Muscle layer of duodenum (tissue), 2 donors: ENCODE measurements at regions not wholly inside any gene's neighbourhood (a gene's known extent, or its start where the extent isn't known, plus 50 kb on each side); places are given as distances from the start of the nearest gene placed in this dataset.

Experiments
- H3K27ac ChIP-seq: one replicate; pipeline ENCODE4 v1.7.0; 2013; ENCODE audit warnings: mild to moderate bottlenecking, low read length
- H3K27me3 ChIP-seq: one replicate; pipeline ENCODE4 v1.7.0; 2013; ENCODE audit warnings: low read depth, mild to moderate bottlenecking, control low read depth, low read length
- H3K36me3 ChIP-seq, 2 donors: one replicate each; pipeline ENCODE4 v1.7.0; 2013; ENCODE audit warnings: low read length in 2 of 2, control low read depth in 1 of 2, mild to moderate bottlenecking in 1 of 2; ENCODE audit not compliant: insufficient read depth in 2 of 2, control insufficient read depth in 1 of 2
- H3K4me1 ChIP-seq, 2 donors: one replicate each; pipeline ENCODE4 v1.7.0; 2013; ENCODE audit warnings: low read length in 2 of 2, mild to moderate bottlenecking in 2 of 2, control low read depth in 1 of 2, moderate library complexity in 1 of 2; ENCODE audit not compliant: insufficient read depth in 2 of 2, control insufficient read depth in 1 of 2
- H3K4me3 ChIP-seq, 2 donors: one replicate each; pipeline ENCODE4 v1.7.0; 2013; ENCODE audit warnings: low read length in 2 of 2, low read depth in 1 of 2, mild to moderate bottlenecking in 1 of 2
- H3K9me3 ChIP-seq, 2 donors: one replicate each; pipeline ENCODE4 v1.7.0; 2013; ENCODE audit warnings: low read length in 2 of 2, control low read depth in 1 of 2, mild to moderate bottlenecking in 1 of 2; ENCODE audit not compliant: control insufficient read depth in 1 of 2
- donor health status: healthy.

DNA sequence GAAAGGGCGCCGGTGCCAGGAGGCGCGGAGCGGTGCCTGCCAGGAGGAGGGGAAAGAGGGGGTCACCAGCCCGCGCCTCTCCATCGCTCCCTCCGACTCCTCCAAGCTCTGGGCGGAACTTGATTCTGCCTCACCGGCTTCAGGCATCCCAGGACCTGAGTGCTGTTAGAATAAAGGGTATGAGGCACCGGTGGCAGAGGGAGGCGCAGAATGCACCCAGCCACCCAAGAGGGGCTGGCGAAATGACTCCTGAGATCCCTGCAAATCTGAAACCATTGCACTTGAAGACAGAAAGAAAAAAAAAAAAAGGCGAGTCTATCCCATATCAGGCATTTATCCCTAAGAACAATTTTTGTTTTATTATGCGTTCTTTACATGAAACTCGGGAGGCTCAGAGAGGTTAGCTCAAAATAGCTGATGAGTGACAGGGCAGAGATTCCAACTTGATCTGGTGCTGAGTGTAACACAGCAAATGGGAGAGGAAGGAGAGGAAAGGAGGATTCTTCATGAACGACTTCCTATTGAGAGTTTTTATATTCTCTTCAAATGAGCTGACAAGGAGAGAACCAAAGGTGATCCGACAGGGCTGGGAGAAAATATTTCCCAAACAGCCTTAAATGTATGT is 157.0 kb upstream of the FRMD4B start:
- no peaks in the 10 kb centered on the region for H3K9me3 ChIP-seq
- no peak overlapping the region for H3K27ac ChIP-seq
- peaks cover 5% of the 10 kb centered on the region for H3K27me3 ChIP-seq
- H3K36me3 ChIP-seq: no peaks in the 10 kb centered on the region
- H3K4me3 ChIP-seq: peak overlapping the region; percentile 48 to 62
- peaks cover 0 to 20% of the 10 kb centered on the region in 2 donors for H3K4me1 ChIP-seq

DNA sequence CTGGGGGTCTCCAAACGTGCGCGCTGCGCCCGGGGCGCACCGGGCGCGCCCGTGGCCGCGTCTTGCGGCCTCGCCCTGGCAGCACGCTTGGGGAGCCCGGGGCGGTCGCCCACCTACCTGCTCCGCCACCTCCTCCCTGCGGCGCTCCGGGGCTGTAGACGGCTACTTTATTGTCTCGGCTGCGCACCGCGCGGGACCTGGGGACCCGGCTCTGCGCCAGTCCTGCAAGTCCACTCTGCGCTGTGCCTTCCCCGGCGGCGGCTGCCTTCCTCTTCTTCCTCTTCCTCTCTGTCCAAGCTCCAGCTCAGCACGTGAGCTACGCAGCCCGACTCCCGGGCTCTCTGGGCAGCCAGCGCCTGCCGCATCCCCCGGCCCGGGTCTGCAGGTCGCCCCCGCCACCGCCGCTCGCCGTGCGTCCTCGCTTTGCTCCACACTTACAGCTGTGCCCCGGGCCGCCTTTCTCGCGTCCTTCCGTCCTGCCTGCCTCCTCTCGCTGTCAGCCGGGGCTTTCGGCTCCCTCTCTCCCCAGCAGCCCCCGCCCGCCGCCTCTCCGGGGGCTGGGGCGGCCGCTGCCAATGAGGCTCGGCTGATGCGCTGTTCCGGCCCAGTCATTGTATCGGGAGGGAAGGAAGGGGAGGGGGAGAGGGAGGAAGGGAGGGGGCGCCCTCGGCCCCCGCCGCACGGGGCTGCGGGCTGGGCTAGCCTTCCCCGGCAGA is 156.4 kb upstream of the FRMD4B start:
- peaks cover 0 to 20% of the 10 kb centered on the region in 2 donors for H3K4me1 ChIP-seq
- no peaks in the 10 kb centered on the region for H3K36me3 ChIP-seq
- H3K4me3 ChIP-seq: peak overlapping the region; percentile 48 to 62
- peaks cover 5% of the 10 kb centered on the region for H3K27me3 ChIP-seq
- H3K27ac ChIP-seq: no peak overlapping the region
- H3K9me3 ChIP-seq: no peaks in the 10 kb centered on the region

DNA sequence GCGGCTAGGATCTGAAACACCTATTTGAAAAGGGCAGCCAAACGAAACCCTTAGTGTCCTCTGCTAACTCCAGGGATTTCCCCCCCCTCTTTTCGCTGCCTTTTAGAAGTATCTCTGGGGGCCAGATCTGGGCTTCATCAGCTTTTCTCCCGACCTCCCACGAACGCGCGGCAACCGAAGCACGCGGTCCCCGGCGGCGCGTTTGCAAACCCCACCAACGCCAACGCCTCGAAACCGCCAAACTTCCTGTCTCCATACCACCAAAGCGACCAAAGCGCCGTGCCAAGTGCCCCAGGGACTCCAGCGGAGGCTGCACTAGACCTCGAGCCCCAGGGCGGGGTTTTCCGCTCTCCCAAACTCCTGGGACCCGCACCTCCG is 155.8 kb upstream of the FRMD4B start:
- H3K27ac ChIP-seq: no peak overlapping the region
- no peaks in the 10 kb centered on the region for H3K36me3 ChIP-seq
- H3K27me3 ChIP-seq: peaks cover 5% of the 10 kb centered on the region
- no peaks in the 10 kb centered on the region for H3K9me3 ChIP-seq
- peaks cover 0 to 20% of the 10 kb centered on the region in 2 donors for H3K4me1 ChIP-seq
- H3K4me3 ChIP-seq: peak overlapping the region; percentile 48 to 62

DNA sequence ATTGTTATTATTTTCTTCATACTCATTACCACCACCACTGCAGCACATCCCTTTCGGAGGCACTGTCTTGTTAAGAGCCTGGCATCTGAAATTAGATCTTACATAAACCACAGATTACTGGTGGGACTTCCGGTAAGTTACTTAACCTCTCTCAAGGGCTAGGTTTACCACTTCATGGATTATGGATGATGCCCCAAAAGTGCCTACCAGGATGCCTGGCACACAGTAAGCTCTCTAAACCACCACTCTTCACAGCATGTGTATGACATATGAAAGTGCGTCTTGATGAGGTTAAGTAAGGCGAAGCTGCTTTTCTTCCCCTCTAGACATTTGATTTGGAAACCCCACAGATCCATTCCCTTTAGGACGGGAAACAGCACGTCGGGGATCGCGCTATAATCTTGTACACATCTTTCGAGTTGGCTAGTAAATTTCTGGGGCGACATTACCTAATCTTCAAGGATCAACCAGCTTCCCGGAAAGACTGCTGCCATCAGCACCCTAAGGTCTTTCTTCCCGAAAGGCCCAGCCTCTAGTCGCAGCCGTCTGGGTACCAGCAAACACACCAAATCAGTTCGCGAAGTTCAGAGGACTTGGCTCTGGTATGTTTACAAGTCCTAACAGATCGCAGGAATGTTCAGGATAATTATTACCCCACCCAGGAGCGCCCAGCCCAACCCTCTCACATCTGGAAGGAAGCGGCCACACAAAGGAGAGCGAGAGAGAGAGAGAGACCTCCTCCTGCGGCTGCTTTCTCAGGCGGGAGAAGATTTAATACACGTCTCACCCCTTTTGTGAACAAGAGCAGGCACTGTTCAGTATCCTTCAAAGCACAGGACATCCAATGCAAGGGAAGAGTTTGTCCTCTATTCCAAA is 155.1 kb upstream of the FRMD4B start:
- Histone ChIP-seq H3K27ac (no peak overlapping the region), H3K36me3 (no peaks in the 10 kb centered on the region), H3K4me1 (peaks cover 0 to 20% of the 10 kb centered on the region in 2 donors), H3K9me3 (no peaks in the 10 kb centered on the region), H3K27me3 (peaks cover 5% of the 10 kb centered on the region), H3K4me3 (peak overlapping the region; percentile 48 to 62)

DNA sequence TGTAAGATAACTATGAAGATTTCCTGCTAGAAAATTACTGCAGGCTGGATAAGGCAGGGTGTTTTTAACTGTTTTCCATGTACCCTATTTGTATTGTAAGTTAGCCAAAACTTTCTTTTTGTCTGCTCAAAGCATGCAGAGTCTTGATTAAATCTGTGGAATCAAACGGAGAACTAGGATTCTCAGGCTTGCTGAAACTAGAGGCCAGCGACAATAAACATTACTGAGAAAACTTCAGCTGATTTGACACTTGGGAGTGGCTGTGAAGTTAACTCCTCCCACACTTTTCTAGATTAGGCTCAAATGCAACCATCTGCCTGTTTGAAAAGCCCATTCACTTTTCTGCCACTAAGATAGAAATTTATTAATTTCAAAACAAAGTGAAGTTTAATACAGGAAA is 153.2 kb upstream of the FRMD4B start:
- H3K27me3 ChIP-seq: peaks cover 5% of the 10 kb centered on the region
- no peaks in the 10 kb centered on the region for H3K36me3 ChIP-seq
- no peak overlapping the region for H3K27ac ChIP-seq
- H3K4me1 ChIP-seq: peaks cover 0 to 20% of the 10 kb centered on the region in 2 donors
- H3K4me3 ChIP-seq: no peak overlapping the region
- H3K9me3 ChIP-seq: no peaks in the 10 kb centered on the region

GRCh38 chr3:69538281-69538680 is 152.4 kb upstream of the FRMD4B start:
- Histone ChIP-seq H3K9me3 (no peaks in the 10 kb centered on the region), H3K4me1 (peaks cover 0 to 20% of the 10 kb centered on the region in 2 donors), H3K4me3 (no peak overlapping the region), H3K36me3 (no peaks in the 10 kb centered on the region), H3K27ac (no peak overlapping the region), H3K27me3 (peaks cover 5% of the 10 kb centered on the region)

GRCh38 chr3:69536306-69537020 is 150.6 kb upstream of the FRMD4B start:
- no peak overlapping the region for H3K4me3 ChIP-seq
- no peak overlapping the region for H3K27ac ChIP-seq
- H3K4me1 ChIP-seq: peaks cover 0 to 4% of the 10 kb centered on the region in 2 donors
- no peaks in the 10 kb centered on the region for H3K9me3 ChIP-seq
- no peaks in the 10 kb centered on the region for H3K36me3 ChIP-seq
- H3K27me3 ChIP-seq: peaks cover 3% of the 10 kb centered on the region

DNA sequence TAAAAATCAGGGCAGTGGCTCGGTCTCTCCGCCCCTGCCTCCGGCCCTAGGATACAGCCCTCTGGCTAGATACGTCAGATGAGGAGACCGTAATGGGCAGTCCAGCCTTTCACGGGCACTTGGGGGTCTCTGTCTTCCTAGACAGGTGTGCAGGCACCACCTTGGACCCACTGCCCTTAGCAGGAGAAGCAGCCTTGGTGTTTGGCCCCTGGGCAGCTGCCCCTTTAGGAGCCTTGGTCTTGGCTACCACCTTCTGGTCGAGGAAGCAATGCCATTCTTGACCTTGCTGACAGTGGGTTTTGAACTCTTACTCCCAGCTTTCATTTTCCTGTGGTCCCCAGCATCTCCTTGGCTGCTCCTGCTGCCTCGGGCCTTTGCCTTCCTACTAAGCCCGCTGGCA is 149.7 kb upstream of the FRMD4B start:
- H3K27ac ChIP-seq: no peak overlapping the region

GRCh38 chr3:69532547-69533224 is 146.8 kb upstream of the FRMD4B start:
- Histone ChIP-seq H3K4me1 (no peaks in the 10 kb centered on the region), H3K27me3 (no peaks in the 10 kb centered on the region), H3K36me3 (no peaks in the 10 kb centered on the region), H3K9me3 (no peaks in the 10 kb centered on the region), H3K4me3 (no peak overlapping the region), H3K27ac (no peak overlapping the region)

More for the DNA sequence above, 149.7 kb upstream of the FRMD4B start:
- H3K36me3 ChIP-seq: no peaks in the 10 kb centered on the region
- H3K4me1 ChIP-seq: no peaks in the 10 kb centered on the region
- H3K27me3 ChIP-seq: no peaks in the 10 kb centered on the region
- H3K4me3 ChIP-seq: no peak overlapping the region
- no peaks in the 10 kb centered on the region for H3K9me3 ChIP-seq

- no peaks in the 10 kb centered on the region for H3K27me3 ChIP-seq
- no peaks in the 10 kb centered on the region for H3K9me3 ChIP-seq
- no peaks in the 10 kb centered on the region for H3K36me3 ChIP-seq
- H3K4me3 ChIP-seq: no peak overlapping the region
- no peak overlapping the region for H3K27ac ChIP-seq
- no peaks in the 10 kb centered on the region for H3K4me1 ChIP-seq
Measured at GRCh38 chr3:69531576-69532546, 146.0 kb upstream of the FRMD4B start.
